Vagina (tissue), 2 donors: ENCODE measurements at regions not wholly inside any gene's neighbourhood (a gene's known extent, or its start where the extent isn't known, plus 50 kb on each side); places are given as distances from the start of the nearest gene placed in this dataset.

ENCODE experiments used
- CTCF ChIP-seq, 3 experiments: fragments of 450-650 bp in 2 of 3; fragments of 200-600 bp in 1 of 3; sonication (generic) in 1 of 3; IDR thresholded peaks; one replicate each; pipeline ENCODE4 v1.5.1; 2017 to 2019; ENCODE audit warnings: antibody characterized with exemption in 3 of 3, mild to moderate bottlenecking in 2 of 3, moderate library complexity in 2 of 3
- POLR2A ChIP-seq, 2 donors: fragments of 450-650 bp; IDR thresholded peaks; one replicate each; pipeline ENCODE4 v1.6.1; 2017; ENCODE audit warnings: antibody characterized with exemption in 2 of 2, mild to moderate bottlenecking in 2 of 2, moderate library complexity in 2 of 2
- POLR2AphosphoS5 ChIP-seq, 2 donors: sonication (generic); formaldehyde crosslinking; IDR thresholded peaks; one replicate each; pipeline ENCODE4 v1.9.0; 2017; ENCODE audit warnings: antibody characterized with exemption in 2 of 2, mild to moderate bottlenecking in 2 of 2, low read depth in 1 of 2; ENCODE audit not compliant: insufficient read depth in 1 of 2

GRCh38 chr7:91636728-91637127 lies 243.8 kb downstream of the MTERF1 start:
- no peak for TF ChIP-seq CTCF (IDR thresholded peaks at IDR 0.05)
- TF ChIP-seq POLR2A (IDR thresholded peaks at IDR 0.05), result no peak
- no peak for TF ChIP-seq POLR2AphosphoS5 (IDR thresholded peaks at IDR 0.05; ENCODE audit: insufficient read depth in 1 of 2, low read depth in 1 of 2)
